SK-N-SH (cell line): ENCODE measurements at regions not wholly inside any gene's neighbourhood (a gene's known extent, or its start where the extent isn't known, plus 50 kb on each side); places are given as distances from the start of the nearest gene placed in this dataset.

Experiments
- CTCF ChIA-PET: fragments of 300-600, 350-600 bp; formaldehyde crosslinking; extraction: SDS; loops from one replicate; lab custom pipeline; 2021; lab: Yijun Ruan, JAX
- POLR2A ChIA-PET: fragments of 350-600 bp; sonication (Branson Sonifier 250); formaldehyde crosslinking; extraction: SDS; loops from one replicate; lab custom pipeline; 2020; ENCODE audit warnings: antibody characterized with exemption, inconsistent platforms; lab: Yijun Ruan, JAX
- DNase-seq: peaks from one replicate; pipeline ENCODE4 v3.0.0; 2012
- H2AFZ ChIP-seq: fragments of 200-600 bp; sonication (generic); 2 replicates; pipeline ENCODE4 v1.8.1; 2016; ENCODE audit warnings: antibody characterized with exemption, mild to moderate bottlenecking, low read depth
- H3F3A ChIP-seq: fragments of 200-600 bp; sonication (generic); replicated peaks from 2 replicates; pipeline ENCODE3; 2016; ENCODE audit warnings: antibody characterized with exemption, mild to moderate bottlenecking; ENCODE audit not compliant: insufficient read depth
- H3K27ac ChIP-seq, 2 experiments: fragments of 200-500 bp in 1 of 2; fragments of 200-600 bp in 1 of 2; sonication (Bioruptor generic) in 1 of 2; sonication (generic), shearing (Covaris generic) in 1 of 2; 2 replicates each; pipeline versions ENCODE4 v1.5.1 to v1.6.1; 2014 to 2016; ENCODE audit warnings: low read depth in 2 of 2, inconsistent platforms in 1 of 2, low read length in 1 of 2, mild to moderate bottlenecking in 1 of 2, mixed read lengths in 1 of 2
- H3K27me3 ChIP-seq: fragments of 200-600 bp; sonication (generic), shearing (Covaris generic); 2 replicates; pipeline ENCODE4 v1.6.1; 2016; ENCODE audit warnings: mixed run types; ENCODE audit not compliant: insufficient read depth
- H3K36me3 ChIP-seq, 2 experiments: fragments of 200-500 bp in 1 of 2; fragments of 200-600 bp in 1 of 2; sonication (Bioruptor generic) in 1 of 2; sonication (generic) in 1 of 2; replicated peaks in 1 of 2; 2 replicates each; pipeline versions ENCODE3 to v1.5.1; 2014 to 2016; ENCODE audit warnings: low read length in 1 of 2, mild to moderate bottlenecking in 1 of 2; ENCODE audit not compliant: insufficient read depth in 2 of 2, control insufficient read depth in 1 of 2
- H3K4me1 ChIP-seq, 2 experiments: fragments of 200-500 bp in 1 of 2; fragments of 200-600 bp in 1 of 2; sonication (Bioruptor generic) in 1 of 2; sonication (generic), shearing (Covaris generic) in 1 of 2; 2 replicates each; pipeline versions ENCODE4 v1.5.1 to v1.6.1; 2014 to 2016; ENCODE audit warnings: low read depth in 1 of 2, low read length in 1 of 2, mixed run types in 1 of 2; ENCODE audit not compliant: insufficient read depth in 2 of 2, control insufficient read depth in 1 of 2
- H3K4me2 ChIP-seq: fragments of 200-600 bp; sonication (generic), shearing (Covaris generic); 2 replicates; pipeline ENCODE4 v1.6.1; 2017; ENCODE audit warnings: mixed run types
- H3K4me3 ChIP-seq, 2 experiments: fragments of 200-500 bp in 1 of 2; fragments of 200-600 bp in 1 of 2; sonication (Bioruptor generic) in 1 of 2; sonication (generic), shearing (Covaris generic) in 1 of 2; 2 replicates each; pipeline versions ENCODE4 v1.5.1 to v1.8.1; 2014 to 2016; ENCODE audit warnings: low read depth in 2 of 2, inconsistent platforms in 1 of 2, low read length in 1 of 2, mild to moderate bottlenecking in 1 of 2, mixed read lengths in 1 of 2, moderate library complexity in 1 of 2
- H3K79me2 ChIP-seq: fragments of 200-600 bp; sonication (generic); 2 replicates; pipeline ENCODE4 v1.8.1; 2017; ENCODE audit warnings: mild to moderate bottlenecking; ENCODE audit not compliant: insufficient read depth
- H3K9ac ChIP-seq: fragments of 200-600 bp; sonication (generic); 2 replicates; pipeline ENCODE4 v1.6.1; 2017; ENCODE audit warnings: mixed run types
- H3K9me2 ChIP-seq: fragments of 200-600 bp; sonication (generic); 2 replicates; pipeline ENCODE4 v1.6.1; 2017; ENCODE audit warnings: mixed run types
- H3K9me3 ChIP-seq: fragments of 200-600 bp; sonication (generic); 2 replicates; pipeline ENCODE4 v1.6.1; 2017; ENCODE audit warnings: mixed run types, mild to moderate bottlenecking, moderate library complexity
- H4K20me1 ChIP-seq: fragments of 200-600 bp; sonication (generic); 2 replicates; pipeline ENCODE4 v1.6.1; 2017; ENCODE audit warnings: mild to moderate bottlenecking, mixed run types; ENCODE audit not compliant: insufficient read depth
- CHD2 ChIP-seq: fragments of 150-350 bp; IDR thresholded peaks from 2 replicates; pipeline ENCODE4 v1.6.1; 2018; ENCODE audit warnings: low read length; ENCODE audit not compliant: partially characterized antibody
- ELF1 ChIP-seq: IDR thresholded peaks from 2 replicates; pipeline ENCODE4 v1.4.0; 2012
- FOXJ3 ChIP-seq: sonication (generic); formaldehyde crosslinking; IDR thresholded peaks from 2 replicates; pipeline ENCODE4 v1.5.1; 2020; ENCODE audit warnings: mild to moderate bottlenecking, missing genetic modification reagents
- FOXM1 ChIP-seq: IDR thresholded peaks from 2 replicates; pipeline ENCODE4 v1.4.0; 2012; ENCODE audit warnings: low read depth, mild to moderate bottlenecking
- GATA2 ChIP-seq: sonication (generic); formaldehyde crosslinking; IDR thresholded peaks from 2 replicates; pipeline ENCODE4 v1.5.0; 2020; ENCODE audit warnings: mild to moderate bottlenecking, missing genetic modification reagents
- IRF3 ChIP-seq: fragments of 150-350 bp; IDR thresholded peaks from 2 replicates; pipeline ENCODE4 v1.6.1; 2016; ENCODE audit warnings: mild to moderate bottlenecking, low read depth, low read length
- MEF2A ChIP-seq: IDR thresholded peaks from 2 replicates; pipeline ENCODE4 v1.4.0; 2012; ENCODE audit warnings: low read depth, borderline replicate concordance
- MXI1 ChIP-seq: IDR thresholded peaks from 2 replicates; pipeline ENCODE4 v1.6.1; 2012; ENCODE audit warnings: mild to moderate bottlenecking, low read depth, low read length, improper control_type of control experiment
- POLR2AphosphoS5 ChIP-seq: IDR thresholded peaks from 2 replicates; pipeline ENCODE4 v1.6.1; 2012; ENCODE audit warnings: low read depth, low read length
- REST ChIP-seq: IDR thresholded peaks from 2 replicates; pipeline ENCODE4 v1.6.1; 2012; ENCODE audit warnings: mild to moderate bottlenecking, low read depth, low read length, moderate library complexity
- USF1 ChIP-seq: IDR thresholded peaks from 2 replicates; pipeline ENCODE4 v1.4.0; 2012; ENCODE audit warnings: low read depth, borderline replicate concordance
- ZBTB33 ChIP-seq: IDR thresholded peaks from 2 replicates; pipeline ENCODE4 v1.4.0; 2012; ENCODE audit warnings: low read depth, borderline replicate concordance
- WGBS: methylation state at CpG from one replicate; pipeline ENCODE4 v1.1.6; 2017; ENCODE audit warnings: low lambda C conversion rate; 5-methylcytosine and 5-hydroxymethylcytosine counted together

- CTCF ChIA-PET, result no interaction called here
- TF ChIP-seq POLR2AphosphoS5, result no peak
- no peak for TF ChIP-seq GATA2 (CRISPR knock-in tag)
- no peak for TF ChIP-seq MEF2A
- TF ChIP-seq ZBTB33, result no peak
- TF ChIP-seq MXI1, result no peak
- no peak for TF ChIP-seq FOXM1
- no peak for TF ChIP-seq FOXJ3 (CRISPR knock-in tag)
- no peak for TF ChIP-seq CHD2
- TF ChIP-seq USF1, result no peak
- no peak for TF ChIP-seq REST
- no peak for TF ChIP-seq ELF1
- TF ChIP-seq IRF3, result no peak
- Histone ChIP-seq H3K36me3 (no peaks in the 10 kb centered on the region), H4K20me1 (no peaks in the 10 kb centered on the region), H3F3A (no peaks in the 10 kb centered on the region), H3K9me2 (no peaks in the 10 kb centered on the region), H3K27ac (no peak overlapping the region), H3K9me3 (no peaks in the 10 kb centered on the region), H3K27me3 (no peaks in the 10 kb centered on the region), H3K4me1 (no peaks in the 10 kb centered on the region), H3K4me2 (no peak overlapping the region), H3K4me3 (no peak overlapping the region), H2AFZ (no peak overlapping the region), H3K79me2 (no peaks in the 10 kb centered on the region), H3K9ac (no peak overlapping the region)
- POLR2A ChIA-PET, result no interaction called here
- no peak for DNase-seq
- WGBS, result 10% methylated on average over 1 of the region's 1 CpG
These were observed 784.0 kb upstream of the PRR20A start for GRCh38 chr13:56356690-56357089.
